Stimulated activated CD4-positive, alpha-beta T cell treated with anti-CD3 and anti-CD28 coated beads, Interleukin-15, amount 100 ng/mL, for 48 hours (primary cell): ENCODE measurements at regions not wholly inside any gene's neighbourhood (a gene's known extent, or its start where the extent isn't known, plus 50 kb on each side); places are given as distances from the start of the nearest gene placed in this dataset.
A peak's percentile ranks its signal among the peaks of the same experiment; 100 is the strongest.

ENCODE experiments used
- DNase-seq, 2 donors: peaks; one replicate each; pipeline ENCODE4 v3.0.0-alpha.2; 2020; ENCODE audit warnings: low read depth in 2 of 2

DNA sequence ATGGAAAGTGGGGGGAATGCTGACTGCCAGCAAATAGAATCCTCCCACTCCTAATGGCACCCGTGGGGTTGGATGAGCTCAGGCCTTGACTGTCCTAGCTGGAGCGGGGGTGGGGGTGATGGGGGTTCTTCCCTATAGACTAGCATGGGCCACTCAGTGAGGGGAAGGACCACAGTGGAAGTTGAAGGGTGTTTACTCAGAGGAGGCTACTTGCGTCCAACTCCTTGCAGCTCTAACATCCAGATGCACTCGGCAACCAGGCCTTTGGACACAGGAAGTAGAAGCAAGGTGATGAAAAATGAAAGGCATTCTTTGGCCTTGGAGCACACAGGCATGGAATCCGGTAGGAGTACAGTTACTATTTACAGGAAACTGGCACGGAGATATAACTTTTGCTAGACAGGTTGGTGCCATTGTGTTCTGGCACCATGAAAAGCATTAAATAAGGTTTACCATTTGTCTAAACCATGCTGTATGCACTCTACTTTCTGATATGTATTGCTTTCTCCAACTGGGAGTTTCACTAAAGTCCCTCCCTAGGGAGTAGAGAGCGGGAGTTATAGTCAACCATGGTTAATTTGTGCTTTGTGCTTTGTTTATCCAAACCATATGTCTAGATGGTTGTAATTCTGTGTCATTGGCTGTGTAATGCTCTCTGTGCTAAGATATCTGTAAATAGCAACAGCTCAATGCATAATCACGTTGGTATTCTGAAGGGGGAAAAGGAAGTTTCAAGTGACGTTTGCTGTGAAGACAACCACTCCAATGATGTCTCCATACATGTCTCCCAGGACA is 125.3 kb downstream of the TSHZ3 start:
- no peak for DNase-seq

DNA sequence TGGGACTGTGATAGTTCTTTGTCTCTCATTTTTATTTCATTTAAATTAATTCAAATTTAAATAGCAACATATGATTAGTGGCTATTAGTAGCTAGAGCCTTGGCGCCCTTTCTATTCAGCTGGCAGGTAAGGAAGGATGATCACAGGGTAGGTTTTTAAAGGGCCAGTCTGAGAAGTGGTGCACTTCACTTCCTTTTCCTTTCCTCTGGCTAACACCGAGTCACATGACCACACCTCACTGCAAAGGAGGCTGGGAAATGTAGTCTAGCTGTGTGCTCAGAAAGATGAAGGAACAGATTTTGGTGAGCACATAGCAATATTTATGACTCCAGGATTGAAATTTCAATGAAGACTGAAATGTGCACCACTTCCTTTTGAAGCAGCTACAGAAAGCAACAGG is 128.7 kb downstream of the TSHZ3 start:
- peak in 1 of 2 donors; percentile 17 for DNase-seq

DNA sequence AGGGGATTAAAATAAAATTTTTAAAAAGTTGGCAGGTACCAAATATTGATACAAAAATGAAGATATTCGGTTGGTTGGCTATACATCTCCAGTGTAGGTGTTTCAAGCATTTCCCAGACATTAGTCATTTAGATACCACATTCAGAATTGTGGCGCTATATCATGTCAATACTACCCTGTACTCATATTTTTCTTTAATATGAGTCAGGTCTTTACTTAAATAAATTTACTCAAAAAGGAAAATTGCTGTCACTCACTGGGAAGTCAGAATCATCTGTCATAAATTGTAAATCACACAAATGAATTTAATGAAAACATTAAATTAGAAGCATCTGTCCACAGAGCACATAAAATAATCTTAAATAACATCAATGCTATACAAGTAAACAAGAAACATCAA is 134.2 kb downstream of the TSHZ3 start:
- DNase-seq: no peak

DNA sequence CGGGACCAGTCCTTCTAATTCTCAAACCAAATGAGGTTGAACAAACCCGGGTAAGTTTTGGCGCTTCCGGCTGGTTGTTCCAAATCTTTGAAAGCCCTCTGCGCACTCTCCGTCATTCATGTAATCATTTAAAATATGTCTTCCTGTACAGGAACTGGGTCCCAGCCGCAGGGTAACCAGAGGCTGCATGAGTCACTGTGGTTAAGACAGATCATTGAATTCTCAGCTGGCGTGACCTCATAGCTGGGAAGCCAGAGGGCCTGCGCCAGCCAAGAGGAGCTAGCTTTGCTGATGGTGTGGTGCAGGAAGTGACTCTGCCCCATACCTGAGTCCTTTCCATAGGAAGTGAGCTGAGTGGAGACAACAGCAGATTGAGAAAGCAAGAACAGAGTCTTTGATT is 135.2 kb downstream of the TSHZ3 start:
- DNase-seq: peak; percentile 83 to 91

DNA sequence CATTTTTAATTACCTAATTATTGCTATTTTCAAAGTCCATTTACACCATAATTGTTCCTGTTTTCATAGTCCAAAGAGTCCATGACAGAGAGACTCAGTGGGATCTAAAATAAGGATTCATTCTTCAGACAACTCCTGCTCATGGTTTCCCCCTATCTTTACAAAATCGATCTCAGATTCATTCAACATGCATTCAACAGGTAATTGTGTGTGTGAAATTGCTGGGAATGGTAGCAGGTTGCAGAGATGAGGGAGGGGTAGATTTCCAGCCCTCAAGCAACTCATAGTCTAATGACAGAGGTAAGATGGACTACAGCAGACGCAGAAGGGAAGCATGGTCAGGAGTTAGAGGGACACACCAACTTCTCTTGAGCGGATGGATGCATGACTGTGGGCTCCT is 138.1 kb downstream of the TSHZ3 start:
- no peak for DNase-seq

DNA sequence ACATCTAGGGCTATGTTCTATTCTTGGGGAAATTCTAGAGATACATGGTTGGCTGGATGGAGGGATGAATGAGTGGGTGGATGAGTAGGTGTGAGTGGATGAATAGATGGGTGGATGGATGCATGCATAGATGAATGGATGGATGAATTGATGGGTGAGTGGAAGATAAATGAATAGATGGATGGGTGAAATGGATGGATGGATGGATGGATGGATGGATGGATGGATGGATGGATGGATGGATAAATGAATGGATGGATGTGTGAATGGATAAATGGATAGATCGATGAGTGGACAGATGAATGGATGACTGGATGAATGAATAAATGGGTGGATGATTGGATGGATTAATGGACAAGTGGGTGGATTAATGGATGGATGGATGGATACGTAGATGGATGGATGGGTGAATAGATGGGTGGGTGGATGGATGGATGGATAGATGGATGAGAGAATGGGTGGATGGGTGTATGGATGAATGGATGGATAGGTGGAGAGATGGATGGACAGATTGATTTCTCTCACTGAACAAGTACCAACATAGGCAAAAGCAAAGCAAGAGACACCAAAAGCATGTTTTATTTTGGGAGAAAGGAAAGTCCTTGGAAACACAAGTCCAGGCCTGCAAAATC is 143.2 kb downstream of the TSHZ3 start:
- DNase-seq: no peak

DNA sequence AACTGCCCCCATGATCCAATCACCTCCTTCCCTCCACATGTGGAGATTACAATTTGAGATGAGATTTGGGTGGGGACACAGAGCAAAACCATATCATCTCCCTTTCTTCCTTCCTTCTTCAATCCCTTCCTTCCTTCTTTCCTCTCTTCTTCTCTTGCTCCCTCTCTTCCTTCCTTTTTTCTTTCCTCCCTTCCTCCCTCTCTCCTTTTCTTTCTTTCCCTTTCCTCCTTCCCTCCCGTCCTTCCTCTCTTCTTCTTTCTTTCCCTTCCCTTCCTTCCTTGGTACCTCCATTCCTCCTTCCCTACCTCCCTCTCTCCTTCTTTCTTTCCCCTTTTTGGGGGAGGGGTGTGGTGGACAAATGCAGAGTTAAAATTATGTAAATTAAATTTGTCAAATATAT is 145.1 kb downstream of the TSHZ3 start:
- no peak for DNase-seq

DNA sequence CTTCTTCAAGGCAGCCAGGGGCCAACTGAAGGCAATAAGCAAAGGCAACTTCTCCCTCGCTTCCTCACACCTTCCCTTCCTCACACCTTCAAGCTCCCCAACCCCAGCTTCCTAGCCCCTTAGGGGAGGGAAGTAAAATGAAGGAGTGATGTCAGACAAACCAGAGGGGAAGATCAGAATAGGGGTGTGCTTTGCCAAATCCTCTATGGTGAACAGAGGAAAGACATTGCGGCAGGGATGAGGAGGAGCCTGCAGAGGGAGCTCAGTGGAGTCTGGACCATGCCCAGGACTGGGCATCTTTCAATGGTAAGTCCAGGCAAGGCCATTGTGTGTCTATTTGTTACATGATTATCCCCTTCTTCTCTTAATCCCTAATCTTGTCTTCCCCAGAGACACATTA is 164.0 kb downstream of the TSHZ3 start:
- no peak for DNase-seq

DNA sequence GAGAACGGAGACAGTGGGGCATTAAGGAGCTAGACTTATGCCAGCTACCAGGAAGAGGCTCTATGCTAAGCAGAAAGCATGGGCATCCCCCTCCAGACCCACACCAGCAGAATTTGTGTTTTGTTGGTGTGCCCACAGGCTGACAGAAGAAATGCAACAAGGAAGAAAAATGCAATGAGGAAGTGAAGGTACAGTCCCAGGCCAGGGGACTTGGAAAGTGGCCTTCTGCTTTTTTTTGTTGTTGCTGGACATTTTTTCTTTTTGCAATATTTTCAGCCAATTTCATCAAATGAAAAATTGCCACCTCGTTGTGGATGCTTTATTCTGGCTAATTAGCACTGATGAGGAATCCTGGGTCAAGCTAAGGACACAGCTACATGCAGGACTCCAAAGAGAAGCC is 167.7 kb downstream of the TSHZ3 start:
- no peak for DNase-seq

DNA sequence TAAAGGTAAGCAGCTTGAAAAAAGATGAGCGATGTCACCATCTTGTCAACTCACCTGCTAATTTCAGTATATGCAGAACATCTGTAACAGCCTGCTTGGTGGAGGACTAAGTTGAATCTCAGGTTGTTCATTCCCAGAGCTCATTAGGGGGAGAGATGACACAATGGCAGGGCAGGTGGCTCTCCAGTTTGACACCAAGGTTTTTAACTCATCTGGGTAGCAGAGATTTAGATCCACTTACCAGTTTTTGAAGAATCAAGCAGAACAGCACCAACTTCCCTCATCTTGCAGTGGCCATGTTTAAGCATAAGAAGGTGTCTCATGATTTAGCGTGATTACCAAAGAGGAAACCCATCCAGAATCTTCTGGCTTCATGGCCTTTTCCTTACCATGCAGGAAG is 168.3 kb downstream of the TSHZ3 start:
- DNase-seq: no peak

DNA sequence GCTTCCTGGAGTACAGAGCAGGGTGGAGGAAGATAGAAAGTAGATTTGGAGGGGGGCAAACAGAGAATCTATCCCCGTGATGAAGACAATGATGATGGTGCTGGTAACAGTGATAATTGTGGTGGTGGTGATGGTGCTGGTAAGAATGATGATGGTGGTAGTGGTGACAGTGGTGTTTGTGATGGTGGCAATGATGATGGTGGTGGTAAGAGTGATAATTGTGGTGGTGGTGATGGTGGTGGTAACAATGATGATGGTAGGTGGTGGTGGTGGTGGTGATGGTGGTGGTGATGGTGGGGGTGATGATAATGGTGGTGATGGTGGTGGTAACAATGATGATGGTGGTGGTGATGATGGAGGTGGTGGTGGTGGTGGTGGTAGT is 169.8 kb downstream of the TSHZ3 start:
- no peak for DNase-seq

DNA sequence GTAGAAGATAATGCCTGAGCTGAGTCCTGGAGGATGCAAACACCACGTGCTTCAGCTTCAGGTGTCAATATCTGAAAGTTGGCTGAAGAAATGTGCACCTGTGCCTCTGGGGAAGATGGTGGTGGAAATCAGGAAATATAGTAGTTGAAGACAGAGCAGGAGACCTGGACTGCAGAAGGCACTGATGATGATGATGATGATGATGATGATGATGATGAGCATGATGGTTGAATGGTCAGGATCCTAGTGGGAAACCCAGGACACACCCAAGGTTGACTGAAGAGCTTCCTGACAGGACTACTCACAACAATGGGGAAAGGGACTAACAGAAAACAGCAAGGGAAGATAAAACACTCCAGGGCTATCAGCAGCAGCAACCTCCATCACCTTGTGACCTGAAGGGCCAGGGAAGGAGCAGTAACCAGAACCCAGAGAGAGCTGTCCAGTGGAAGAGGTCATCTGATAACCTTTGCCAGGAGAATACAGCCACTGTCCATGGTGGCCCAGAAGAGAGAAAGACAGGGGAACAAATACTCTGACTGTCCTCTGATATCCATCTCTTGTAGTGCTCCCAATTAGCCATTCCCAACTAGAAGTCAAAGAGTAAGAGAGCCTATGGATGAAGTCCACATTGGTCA is 170.3 kb downstream of the TSHZ3 start:
- DNase-seq: no peak

DNA sequence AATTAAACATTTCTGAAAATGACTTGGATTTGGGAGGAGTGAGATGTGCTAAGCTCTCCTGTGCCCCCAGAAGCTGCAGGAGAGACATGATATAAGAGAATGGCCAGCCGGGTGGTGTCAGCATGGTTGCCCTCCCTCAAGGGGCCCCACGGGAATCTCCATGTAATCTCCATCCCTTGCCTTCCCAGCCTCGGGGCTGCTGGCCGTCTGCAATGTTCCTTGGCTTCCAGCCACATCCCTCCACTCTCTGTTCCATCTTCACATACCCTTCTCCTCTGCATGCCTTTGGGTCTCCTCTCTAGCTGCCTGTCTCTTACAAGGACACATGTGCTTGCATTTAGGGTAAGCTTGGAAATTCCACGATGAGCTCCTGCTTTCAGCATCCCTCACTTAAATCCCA is 172.0 kb downstream of the TSHZ3 start:
- no peak for DNase-seq

DNA sequence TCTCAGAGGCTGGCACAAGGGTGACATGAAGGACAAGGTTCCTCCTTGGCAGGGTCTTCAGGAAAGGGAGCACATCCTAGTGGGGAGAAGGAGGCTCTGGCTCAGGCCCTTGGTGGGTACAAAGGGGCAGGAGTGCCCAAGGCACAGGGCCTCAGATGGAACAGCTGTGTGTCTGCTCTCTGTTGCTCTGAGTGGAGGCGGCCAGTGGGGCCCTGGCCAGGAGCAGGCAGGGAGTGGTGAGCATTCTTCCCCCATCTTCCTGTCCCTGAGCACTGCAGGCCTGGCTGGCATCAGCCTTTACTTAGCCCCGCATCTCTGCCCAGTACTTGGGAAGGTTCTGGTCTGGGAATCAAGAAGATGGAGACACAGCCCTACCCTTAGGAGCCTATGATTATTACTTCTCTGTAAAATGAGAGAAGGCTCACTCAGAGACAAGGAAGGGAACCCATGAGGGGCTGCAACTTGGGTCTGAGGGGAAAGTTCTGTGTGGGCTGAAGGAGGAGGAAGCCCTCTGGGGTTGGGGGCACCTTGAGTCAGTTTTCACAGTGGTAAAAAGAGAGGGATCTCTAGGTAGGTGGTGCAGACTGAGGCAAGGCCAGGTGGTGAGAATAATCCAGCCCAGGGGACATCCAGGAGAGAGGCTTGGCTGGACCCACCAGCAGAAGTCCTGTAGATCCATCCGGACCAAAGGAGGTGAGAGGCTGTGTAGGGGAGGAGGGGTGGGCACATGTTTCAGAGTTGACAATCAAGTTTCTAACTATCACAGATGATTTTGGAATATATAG is 173.5 kb downstream of the TSHZ3 start:
- DNase-seq: no peak

DNA sequence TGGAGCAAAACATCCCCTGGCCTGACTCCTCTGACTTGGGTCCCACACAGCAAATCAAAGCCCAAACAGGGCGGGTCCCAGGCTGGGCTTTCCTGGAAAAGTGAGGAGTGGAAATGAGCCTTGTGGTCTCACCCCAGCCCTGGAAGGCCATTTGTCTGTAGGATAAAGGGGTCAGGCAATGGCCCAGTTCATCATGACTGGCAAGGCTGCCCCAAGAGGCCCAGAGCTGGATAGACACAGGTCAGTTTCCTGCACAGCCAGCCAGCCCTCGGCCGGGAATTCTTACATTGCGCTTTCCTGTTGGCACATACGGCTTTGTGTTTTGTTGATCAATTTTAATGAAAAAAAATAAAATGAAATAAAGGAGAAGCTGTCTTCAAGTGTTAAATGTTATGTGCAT is 174.3 kb downstream of the TSHZ3 start:
- DNase-seq: no peak

DNA sequence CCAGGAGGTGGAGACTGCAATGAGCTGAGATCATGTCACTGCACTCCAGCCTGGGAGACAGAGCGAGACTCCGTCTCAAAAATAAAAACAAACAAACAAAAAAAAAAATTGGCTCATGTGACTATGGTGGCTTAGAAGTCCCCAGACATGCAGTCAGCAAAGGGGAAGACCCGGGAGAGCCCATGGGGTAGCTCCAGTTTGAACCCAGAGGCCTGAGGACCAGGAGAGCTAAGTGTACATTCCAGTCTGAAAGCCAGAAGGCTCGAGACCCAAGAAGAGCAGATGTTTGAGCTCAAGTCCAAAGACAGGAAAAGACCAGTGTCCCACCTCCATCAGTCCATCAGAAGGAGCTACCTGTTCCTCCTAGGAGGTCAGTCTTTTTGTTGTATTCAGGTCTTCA is 175.2 kb downstream of the TSHZ3 start:
- DNase-seq: no peak

DNA sequence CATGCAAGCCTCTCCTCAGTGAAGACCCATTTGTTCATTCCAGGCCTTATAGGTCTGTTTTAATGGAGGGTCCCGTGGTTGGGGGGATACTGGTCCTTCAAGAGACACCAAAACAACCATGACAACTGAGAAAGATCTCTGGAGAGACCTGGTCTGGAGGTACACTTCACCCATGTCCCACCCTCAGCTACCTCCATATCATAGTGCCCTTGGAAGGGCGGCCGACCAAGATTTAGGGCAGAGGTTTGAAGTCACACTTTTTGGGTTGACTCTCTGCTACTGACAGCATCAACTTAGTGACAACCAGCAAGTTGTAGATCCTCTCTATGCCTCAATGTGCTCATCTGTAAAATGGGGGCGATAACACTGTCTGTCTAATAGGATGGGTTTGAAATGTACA is 177.3 kb downstream of the TSHZ3 start:
- no peak for DNase-seq

DNA sequence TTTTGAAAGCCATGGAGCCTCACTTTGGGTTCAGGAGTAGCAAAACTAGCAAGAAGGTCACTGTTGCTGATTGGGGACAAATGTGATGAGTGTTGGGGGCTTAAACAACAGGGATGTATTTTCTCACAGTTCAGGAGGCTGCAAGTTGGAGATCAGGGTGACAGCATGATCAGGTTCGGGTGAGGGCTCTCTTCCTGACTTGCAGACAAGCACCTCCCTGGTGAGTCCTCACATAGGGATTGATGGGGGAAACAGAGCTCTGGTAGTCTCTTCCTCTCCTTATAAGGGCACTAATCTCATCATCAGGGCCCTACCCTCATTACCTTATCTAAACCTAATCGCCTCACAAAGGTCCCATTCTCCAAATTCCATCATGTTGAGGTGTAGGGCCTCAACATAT is 179.2 kb downstream of the TSHZ3 start:
- no peak for DNase-seq

DNA sequence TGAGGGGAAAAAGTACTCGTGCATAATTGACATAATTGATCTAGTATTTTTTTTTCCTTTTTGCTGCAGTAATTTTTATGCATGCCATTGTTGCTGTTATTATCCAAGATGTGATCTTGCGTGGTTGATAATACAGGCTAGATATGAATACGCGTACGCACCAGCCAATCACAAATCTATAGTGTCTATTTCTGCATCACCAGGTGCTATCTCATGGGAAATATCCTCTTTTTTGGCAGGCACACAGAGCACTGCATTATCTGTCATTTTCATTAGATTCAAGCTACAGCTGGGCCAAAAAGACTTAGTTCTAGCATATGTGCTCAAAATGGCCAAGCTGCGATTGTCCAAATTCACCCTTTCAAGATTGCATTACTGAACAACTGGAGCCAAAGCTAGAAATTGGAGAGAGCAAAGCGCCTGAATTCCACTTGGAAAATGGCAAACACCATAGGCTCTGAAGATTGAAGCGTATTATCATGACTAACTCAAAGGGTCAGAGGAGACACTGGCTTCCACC is 181.1 kb downstream of the TSHZ3 start:
- DNase-seq: no peak

DNA sequence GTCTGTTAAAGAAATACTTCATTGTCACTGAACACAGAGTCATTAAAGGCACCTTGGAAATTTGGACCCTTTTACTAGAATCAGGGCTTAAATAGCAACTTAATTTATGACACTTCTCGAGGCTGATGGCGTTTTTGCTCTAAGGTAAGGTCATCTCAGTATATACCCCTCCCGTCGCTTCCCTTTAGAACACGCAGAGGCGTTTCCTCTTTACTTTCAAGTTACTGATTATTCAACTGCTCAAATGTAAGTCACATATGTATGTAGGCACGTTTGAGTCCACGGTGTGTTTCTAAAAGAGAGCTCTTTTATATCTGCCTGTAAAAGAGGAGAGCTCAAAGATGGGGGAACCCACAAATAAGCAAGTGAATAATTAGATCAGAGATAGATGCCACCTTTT is 181.5 kb downstream of the TSHZ3 start:
- DNase-seq: no peak

DNA sequence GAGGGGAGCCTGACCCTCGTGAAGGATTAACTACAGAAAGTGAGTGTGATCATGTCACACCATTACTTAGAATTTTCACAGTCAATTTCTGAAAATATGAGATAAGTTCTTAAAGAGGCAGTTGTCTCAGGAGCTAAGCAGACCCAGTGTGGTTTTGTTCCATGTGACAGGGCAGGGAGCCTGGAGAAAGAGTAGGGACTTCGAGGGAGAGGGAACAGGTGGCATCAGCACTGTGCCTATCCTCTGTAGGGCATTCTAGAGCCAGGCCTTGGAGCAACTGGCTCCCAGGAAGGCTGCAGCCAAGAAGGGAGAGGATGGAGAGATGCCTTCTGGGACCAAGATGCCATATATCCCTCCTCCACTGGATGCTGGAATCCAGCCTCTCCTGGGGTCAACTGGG is 183.0 kb downstream of the TSHZ3 start:
- DNase-seq: no peak

DNA sequence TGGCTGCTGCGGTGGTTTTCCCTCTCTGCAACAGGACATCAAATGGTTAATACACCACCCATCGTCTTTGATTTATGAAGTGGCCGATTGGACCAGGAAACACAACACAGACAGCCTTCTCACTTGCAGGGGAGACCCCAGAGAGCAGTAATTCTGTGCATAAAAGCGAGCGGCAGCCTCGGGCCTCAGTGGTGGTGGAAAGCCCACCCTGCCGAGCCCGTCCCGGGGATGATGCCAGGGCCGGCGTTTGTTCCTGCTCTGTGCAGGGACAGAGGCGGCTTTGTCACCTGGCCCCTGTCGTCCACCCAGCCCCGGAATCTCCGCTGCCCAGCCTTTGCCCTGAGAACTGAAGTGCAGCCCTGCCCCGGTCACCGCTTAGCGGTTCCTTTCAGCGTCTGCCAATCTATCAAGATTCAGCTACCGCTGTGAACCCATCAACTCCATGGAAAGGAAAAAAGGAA is 184.4 kb downstream of the TSHZ3 start:
- no peak for DNase-seq
